ENCODE measurements at regions not wholly inside any gene's neighbourhood (a gene's known extent, or its start where the extent isn't known, plus 50 kb on each side); places are given as distances from the start of the nearest gene placed in this dataset.

DNA sequence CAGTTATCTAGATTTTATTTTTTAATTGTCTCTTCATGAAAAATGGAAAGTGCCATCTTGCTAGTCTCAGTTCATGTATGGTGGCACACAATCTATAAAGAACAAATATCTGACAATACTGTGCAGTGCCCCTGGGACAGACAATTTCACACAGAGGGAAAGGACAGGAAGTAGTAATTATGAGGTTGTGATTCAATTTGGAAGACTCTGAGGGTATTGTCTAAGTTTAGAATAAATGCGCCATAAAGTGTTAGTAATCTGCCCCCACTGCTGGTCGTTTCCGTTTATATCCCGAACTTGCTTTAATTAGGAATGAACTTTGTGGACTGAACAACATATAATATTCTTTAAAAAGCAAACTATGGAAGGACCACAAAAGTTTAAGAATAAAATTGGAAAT lies 196.4 kb upstream of the SLC24A5 start:
- TF ChIP-seq ZFP30 (CRISPR knock-in tag; IDR thresholded peaks at IDR 0.05), result no peak
- TF ChIP-seq ARNTL (CRISPR knock-in tag; IDR thresholded peaks at IDR 0.05; ENCODE audit: borderline replicate concordance, low read depth), result no peak
- TF ChIP-seq CSRNP3 (CRISPR knock-in tag; IDR thresholded peaks at IDR 0.05), result no peak
- no peak for TF ChIP-seq ZFP3 (CRISPR knock-in tag; IDR thresholded peaks at IDR 0.05)
- no peak for TF ChIP-seq TCF4 (CRISPR knock-in tag; IDR thresholded peaks at IDR 0.05; ENCODE audit: borderline replicate concordance)
- TF ChIP-seq BACH2 (CRISPR knock-in tag; IDR thresholded peaks at IDR 0.05; ENCODE audit: borderline replicate concordance), result no peak
- TF ChIP-seq ISL1 (CRISPR knock-in tag; IDR thresholded peaks at IDR 0.05), result no peak
- no peak for TF ChIP-seq ZNF565 (CRISPR knock-in tag; conservative IDR thresholded peaks at IDR 0.05; ENCODE audit: low read depth)
- no peak for TF ChIP-seq ZNF70 (CRISPR knock-in tag; IDR thresholded peaks at IDR 0.05)
- no peak for TF ChIP-seq ZNF8 (CRISPR knock-in tag; IDR thresholded peaks at IDR 0.05)
- no peak for TF ChIP-seq TOX (CRISPR knock-in tag; IDR thresholded peaks at IDR 0.05; ENCODE audit: borderline replicate concordance)
- no peak for ATAC-seq

DNA sequence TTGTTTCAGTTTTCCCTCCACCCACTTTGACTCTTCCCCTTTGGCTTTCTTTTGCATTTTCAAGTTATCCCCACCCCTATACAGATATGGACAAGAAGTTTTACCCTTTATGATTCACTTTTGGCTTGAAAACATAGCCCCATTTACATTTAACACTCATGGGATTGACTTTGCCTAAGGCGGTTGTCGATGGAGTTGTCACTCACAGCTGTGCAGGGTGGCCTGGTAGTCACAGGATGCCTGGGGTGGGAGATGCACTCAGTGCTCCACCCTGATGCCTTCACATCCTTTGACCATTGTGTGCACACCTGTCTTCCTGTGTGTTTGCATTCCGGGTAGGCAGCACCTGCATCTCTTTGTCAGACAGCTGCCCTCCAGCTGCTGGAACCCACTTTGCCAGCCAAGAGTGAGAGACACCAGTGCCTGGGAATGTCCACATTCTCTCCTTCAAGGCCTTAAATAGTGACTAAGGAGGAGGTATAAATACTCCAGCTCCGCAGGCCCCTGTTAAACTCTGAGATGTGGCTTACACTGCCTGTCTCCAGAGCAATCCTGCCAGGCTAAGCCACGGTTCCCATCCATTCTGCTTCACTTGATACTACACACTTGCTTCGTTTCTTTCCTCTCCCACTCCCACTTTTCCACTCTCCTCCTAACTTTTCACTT lies 191.5 kb upstream of the SLC24A5 start:
- no peak for TF ChIP-seq ISL1 (CRISPR knock-in tag; IDR thresholded peaks at IDR 0.05)
- TF ChIP-seq ZFP30 (CRISPR knock-in tag; IDR thresholded peaks at IDR 0.05), result no peak
- TF ChIP-seq TSHZ2 (CRISPR knock-in tag; IDR thresholded peaks at IDR 0.05), result no peak
- TF ChIP-seq TCF4 (CRISPR knock-in tag; IDR thresholded peaks at IDR 0.05; ENCODE audit: borderline replicate concordance), result no peak
- no peak for TF ChIP-seq CSDC2 (CRISPR knock-in tag; IDR thresholded peaks at IDR 0.05)
- TF ChIP-seq SNAI2 (CRISPR knock-in tag; IDR thresholded peaks at IDR 0.05), result no peak
- TF ChIP-seq CSRNP3 (CRISPR knock-in tag; IDR thresholded peaks at IDR 0.05), result no peak
- TF ChIP-seq OSR1 (CRISPR knock-in tag; IDR thresholded peaks at IDR 0.05), result no peak
- TF ChIP-seq ARNTL (CRISPR knock-in tag; IDR thresholded peaks at IDR 0.05; ENCODE audit: borderline replicate concordance, low read depth), result no peak
- no peak for TF ChIP-seq ESRRG (CRISPR knock-in tag; IDR thresholded peaks at IDR 0.05)
- TF ChIP-seq ZNF565 (CRISPR knock-in tag; conservative IDR thresholded peaks at IDR 0.05; ENCODE audit: low read depth), result no peak
- TF ChIP-seq ZNF8 (CRISPR knock-in tag; IDR thresholded peaks at IDR 0.05), result no peak
- TF ChIP-seq GLIS3 (CRISPR knock-in tag; IDR thresholded peaks at IDR 0.05), result no peak
- TF ChIP-seq ZNF70 (CRISPR knock-in tag; IDR thresholded peaks at IDR 0.05), result no peak
- no peak for TF ChIP-seq PATZ1 (CRISPR knock-in tag; IDR thresholded peaks at IDR 0.05; ENCODE audit: borderline replicate concordance)
- TF ChIP-seq BACH2 (CRISPR knock-in tag; IDR thresholded peaks at IDR 0.05; ENCODE audit: borderline replicate concordance), result no peak
- no peak for TF ChIP-seq POU6F1 (CRISPR knock-in tag; IDR thresholded peaks at IDR 0.05; ENCODE audit: borderline replicate concordance, low read depth)
- no peak for TF ChIP-seq RARB (CRISPR knock-in tag; IDR thresholded peaks at IDR 0.05)
- ATAC-seq, result no peak

DNA sequence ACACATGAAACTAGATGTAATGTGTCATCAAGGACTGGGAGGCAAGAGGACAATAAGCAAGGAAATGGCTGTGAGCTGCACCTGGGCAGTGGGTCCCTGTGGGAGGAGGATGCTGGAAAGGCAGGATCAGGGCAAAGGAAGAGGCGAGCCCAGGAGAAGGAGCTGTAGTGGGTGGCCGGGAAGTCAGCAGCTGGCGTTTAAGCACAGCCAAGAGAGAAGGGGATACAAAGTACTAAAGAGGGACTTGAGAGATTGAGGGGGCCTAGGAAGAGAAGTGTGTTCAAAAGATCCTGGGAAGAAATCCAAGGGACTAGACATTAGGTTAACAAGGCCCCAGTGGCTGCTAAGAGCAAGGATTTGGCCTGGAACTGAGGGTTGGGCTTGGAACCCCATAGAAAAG lies 188.5 kb upstream of the SLC24A5 start:
- no peak for ATAC-seq
- no peak for TF ChIP-seq RARB (CRISPR knock-in tag; IDR thresholded peaks at IDR 0.05)
- TF ChIP-seq ZFP3 (CRISPR knock-in tag; IDR thresholded peaks at IDR 0.05), result no peak
- no peak for TF ChIP-seq PPARA (CRISPR knock-in tag; IDR thresholded peaks at IDR 0.05; ENCODE audit: borderline replicate concordance)
- TF ChIP-seq TSHZ2 (CRISPR knock-in tag; IDR thresholded peaks at IDR 0.05), result no peak
- TF ChIP-seq OSR1 (CRISPR knock-in tag; IDR thresholded peaks at IDR 0.05), result no peak
- no peak for TF ChIP-seq ESRRG (CRISPR knock-in tag; IDR thresholded peaks at IDR 0.05)
- TF ChIP-seq PATZ1 (CRISPR knock-in tag; IDR thresholded peaks at IDR 0.05; ENCODE audit: borderline replicate concordance), result no peak
- TF ChIP-seq ISL1 (CRISPR knock-in tag; IDR thresholded peaks at IDR 0.05), result no peak

All from SK-N-SH treated with all-trans-retinoic acid at 6 μM for 48 hours (cell line).